GM18951 (cell line): ENCODE measurements at regions not wholly inside any gene's neighbourhood (a gene's known extent, or its start where the extent isn't known, plus 50 kb on each side); places are given as distances from the start of the nearest gene placed in this dataset.

Source experiments
- POLR2A ChIP-seq: IDR thresholded peaks from 4 replicates; pipeline ENCODE4 v1.6.1; 2011; ENCODE audit warnings: mild to moderate bottlenecking; ENCODE audit not compliant: insufficient read length, insufficient read depth; ENCODE audit errors: extremely low read depth
- in situ Hi-C: fragments of 300-500 bp; cut with MboI; formaldehyde crosslinking; loops from one replicate; pipeline ENCODE4 v1.12.0; 2022; ENCODE audit warnings: low sequenced_read_pairs, mixed read lengths, inconsistent platforms; ENCODE audit not compliant: unreplicated experiment

- in situ Hi-C loops: no loop called here
These were observed 166.9 kb downstream of the SEC14L1 start for GRCh38 chr17:77307479-77308198.

DNA sequence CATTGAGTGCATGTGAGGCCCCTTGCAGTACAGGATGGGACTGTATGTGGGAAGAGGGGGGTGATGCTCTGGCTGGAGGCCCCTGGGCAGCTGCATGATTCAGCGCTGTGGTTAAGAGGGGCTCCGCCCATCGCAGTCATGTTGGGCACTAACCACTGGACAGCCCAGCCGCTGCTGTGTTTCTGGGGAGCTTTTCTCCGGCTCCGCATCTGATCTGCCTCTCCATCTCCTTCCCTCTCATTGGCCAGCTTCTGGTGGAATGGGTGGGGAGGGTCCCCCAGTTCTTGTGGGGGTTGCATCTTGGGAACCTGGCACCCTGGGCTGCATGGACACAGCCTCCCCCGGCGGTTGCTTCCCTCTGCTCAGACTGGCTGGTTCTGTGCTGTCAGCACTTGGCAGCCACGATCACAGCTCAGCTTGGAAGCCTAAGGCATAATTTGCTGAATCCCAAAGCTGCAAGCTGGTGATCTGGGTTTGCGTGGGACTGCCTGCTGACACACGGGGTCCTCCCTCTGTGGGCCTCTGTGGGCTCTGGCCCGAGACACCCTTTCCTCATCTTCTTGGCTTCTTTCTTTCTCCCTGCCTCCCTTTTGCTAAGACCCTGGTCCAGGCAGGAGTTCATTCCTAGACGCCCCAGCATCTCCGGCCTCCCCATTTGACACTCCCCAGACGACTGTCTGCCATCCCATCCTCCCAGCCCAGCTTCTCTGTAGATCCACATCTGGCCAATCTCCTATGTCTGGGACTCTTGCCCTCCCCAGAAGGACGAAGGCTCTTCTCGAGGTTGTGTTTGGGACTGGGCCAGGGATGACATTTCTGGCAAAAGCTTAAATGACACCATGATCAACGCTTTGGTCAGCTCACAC is 168.3 kb downstream of the SEC14L1 start:
- TF ChIP-seq POLR2A: no peak
- in situ Hi-C loops: no loop called here

More at GRCh38 chr17:77307479-77308198, 166.9 kb downstream of the SEC14L1 start:
- TF ChIP-seq POLR2A: no peak

DNA sequence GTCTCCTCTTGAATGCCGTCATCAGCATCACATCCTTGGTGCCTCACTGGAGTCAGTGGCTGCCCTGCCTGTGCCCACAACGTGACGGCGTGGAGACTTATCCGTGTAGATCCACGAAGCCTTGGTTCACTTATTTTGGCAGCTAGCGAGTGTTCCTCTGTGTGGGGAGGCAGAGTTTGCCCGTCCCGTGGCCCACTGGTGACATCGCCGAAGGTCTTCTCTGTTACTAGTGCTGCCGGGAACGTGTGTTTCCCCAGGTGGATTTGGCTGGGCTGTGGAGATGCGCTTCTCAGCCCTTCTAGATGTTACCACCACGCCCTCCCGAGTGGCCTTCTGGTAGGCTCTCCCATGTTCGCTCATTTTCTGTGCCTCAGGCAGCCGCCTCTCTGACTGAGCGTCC is 169.6 kb downstream of the SEC14L1 start:
- no peak for TF ChIP-seq POLR2A
- in situ Hi-C loops: no loop called here

GRCh38 chr17:77311371-77311981 is 170.7 kb downstream of the SEC14L1 start:
- TF ChIP-seq POLR2A: no peak
- in situ Hi-C loops: no loop called here

DNA sequence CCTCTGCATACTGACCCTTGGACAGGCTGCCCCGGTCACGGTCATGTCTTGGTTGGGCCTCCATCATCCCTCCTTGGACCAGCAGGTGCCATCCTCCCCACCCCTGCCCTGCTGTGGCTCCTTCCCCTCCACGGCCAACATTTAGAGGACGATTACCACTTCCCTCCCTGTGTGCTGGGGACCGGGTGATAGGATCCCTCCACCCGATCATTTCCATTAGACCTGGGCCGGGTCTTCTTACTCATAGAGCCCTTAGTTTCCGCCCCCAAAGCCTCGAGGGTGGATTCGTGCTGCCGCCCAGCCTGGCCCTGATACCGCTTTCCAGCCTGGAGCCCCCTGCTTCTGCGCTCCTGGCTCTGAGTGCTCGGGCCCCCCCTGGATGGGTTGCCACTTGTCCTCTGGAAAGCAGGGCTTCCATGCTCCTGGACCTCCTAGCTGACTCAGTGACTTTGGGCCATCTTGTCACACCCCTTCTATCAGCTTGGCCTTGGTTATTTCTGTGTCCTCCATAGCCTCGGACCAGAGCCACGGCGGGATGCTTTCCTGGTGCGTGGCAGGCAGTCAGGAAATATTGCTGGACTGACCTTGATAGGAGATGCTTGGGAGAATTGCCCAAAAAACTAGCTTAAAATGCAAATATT is 171.4 kb downstream of the SEC14L1 start:
- in situ Hi-C loops: no loop called here
- TF ChIP-seq POLR2A: no peak

DNA sequence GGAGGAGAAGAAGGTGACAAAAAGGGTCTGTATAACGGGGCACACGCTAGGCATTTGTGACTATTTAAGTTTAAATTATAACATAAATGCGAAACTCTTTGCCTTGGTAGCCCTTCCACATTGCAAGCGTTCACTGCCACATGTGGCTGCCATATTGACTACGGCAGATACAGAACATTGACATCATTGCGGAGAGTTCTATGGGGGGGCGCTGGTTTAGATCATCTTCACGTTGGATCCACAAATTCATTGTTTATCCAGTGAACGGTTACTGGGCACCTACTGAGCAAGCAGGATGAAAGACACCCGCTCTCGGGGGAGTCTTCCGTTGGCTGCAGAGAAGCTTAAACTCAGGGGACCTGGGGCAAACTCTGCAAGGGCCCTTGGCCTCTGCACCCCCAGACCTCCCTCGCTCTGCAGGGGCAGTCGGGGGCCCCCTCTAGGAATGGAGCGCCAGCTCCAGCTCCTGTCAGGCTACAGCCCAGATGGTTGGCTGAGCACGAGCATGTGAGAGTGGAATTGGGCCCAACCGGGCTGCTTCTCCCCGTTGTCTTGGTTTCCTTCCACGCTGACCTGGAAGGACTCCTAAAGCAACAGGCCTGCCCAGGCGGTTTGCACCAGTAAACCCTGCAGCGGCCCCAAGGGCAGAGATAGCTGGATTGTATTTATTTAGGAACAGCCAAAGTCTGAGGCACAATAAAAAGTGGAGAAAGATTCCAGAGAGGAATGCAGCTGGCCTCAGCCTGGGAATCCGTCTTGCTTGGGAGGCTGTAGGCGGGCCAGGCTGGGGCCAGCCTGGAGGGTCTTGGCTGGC is 172.2 kb downstream of the SEC14L1 start:
- TF ChIP-seq POLR2A: no peak
- in situ Hi-C loops: no loop called here

GRCh38 chr17:77313831-77314230 is 173.1 kb downstream of the SEC14L1 start:
- in situ Hi-C loops: no loop called here
- TF ChIP-seq POLR2A: no peak

DNA sequence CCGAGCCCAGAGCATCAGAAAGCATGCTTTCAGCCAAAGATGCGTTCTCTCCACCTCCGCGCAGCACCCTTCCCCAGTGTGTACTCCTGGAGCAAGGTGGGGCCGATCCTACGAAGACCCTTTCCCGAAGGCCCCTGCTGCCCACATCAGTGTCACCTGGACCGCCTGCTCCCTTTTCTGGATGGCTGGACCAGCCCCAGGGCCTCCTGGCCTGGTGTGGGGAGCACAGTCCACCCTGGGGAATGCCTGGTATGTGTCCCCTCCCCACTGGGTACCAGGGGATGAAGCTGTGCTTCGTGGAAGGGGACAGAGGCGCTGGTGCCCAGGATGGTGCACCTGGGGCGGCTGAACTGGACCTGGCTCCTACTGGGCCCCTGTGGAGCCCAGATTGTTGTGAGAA is 173.8 kb downstream of the SEC14L1 start:
- in situ Hi-C loops: no loop called here
- no peak for TF ChIP-seq POLR2A

GRCh38 chr17:77315010-77315409 is 174.2 kb downstream of the SEC14L1 start:
- TF ChIP-seq POLR2A: no peak
- in situ Hi-C loops: no loop called here

GRCh38 chr17:77315551-77316190 is 174.9 kb downstream of the SEC14L1 start:
- in situ Hi-C loops: no loop called here
- TF ChIP-seq POLR2A: no peak

GRCh38 chr17:77316191-77316641 is 175.4 kb downstream of the SEC14L1 start:
- no peak for TF ChIP-seq POLR2A
- in situ Hi-C loops: no loop called here

DNA sequence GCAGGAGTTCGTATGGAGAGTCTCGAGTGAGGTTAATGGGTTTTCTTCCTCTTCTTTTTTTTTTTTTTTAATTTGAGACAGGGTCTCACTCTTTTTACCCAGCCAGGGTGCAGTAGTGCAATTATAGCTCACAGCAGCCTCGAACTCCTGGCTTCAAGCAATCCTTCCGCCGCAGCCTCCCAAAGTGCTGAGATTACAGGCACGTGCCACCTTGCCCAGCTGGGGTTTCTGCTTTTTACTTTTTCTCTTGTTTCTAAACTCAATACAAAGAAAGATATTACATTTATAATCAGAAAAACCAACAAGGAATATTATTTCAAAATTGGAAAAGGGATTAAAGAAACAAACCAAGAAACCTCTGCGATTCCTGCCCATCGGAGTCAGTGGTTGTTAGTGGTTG is 175.9 kb downstream of the SEC14L1 start:
- in situ Hi-C loops: no loop called here

More for the DNA sequence above, 175.9 kb downstream of the SEC14L1 start:
- TF ChIP-seq POLR2A: no peak
